GM12873 (cell line): ENCODE measurements at regions not wholly inside any gene's neighbourhood (a gene's known extent, or its start where the extent isn't known, plus 50 kb on each side); places are given as distances from the start of the nearest gene placed in this dataset.

Experiments
- CTCF ChIP-seq: IDR thresholded peaks from 2 replicates; pipeline ENCODE4 v1.5.1; 2012; ENCODE audit warnings: low read depth, mild to moderate bottlenecking, moderate library complexity, low read length, control low read depth; ENCODE audit not compliant: insufficient read depth; ENCODE audit errors: missing control alignments

DNA sequence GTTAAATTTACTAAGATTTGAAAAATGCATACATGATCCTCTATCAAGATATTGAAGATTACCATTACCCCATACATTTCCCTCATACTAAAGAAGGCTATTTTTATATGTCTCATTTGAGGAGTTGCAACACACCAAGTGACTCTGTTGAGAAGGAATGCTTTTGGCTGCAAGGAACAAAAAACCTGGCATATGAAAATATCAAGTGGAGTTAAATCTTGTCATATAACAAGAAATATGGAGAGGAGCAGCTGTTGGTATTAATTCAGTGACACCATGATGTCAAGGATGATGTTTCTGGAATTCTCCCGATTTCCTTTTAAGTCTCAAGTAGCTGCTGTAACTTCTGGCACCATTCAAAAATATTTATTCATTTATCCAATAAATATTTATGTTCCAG, 193.8 kb downstream of the CSNK1G3 start:
- TF ChIP-seq CTCF: no peak

- no peak for TF ChIP-seq CTCF
These were observed 189.7 kb downstream of the CSNK1G3 start for GRCh38 chr5:123701511-123702200.

DNA sequence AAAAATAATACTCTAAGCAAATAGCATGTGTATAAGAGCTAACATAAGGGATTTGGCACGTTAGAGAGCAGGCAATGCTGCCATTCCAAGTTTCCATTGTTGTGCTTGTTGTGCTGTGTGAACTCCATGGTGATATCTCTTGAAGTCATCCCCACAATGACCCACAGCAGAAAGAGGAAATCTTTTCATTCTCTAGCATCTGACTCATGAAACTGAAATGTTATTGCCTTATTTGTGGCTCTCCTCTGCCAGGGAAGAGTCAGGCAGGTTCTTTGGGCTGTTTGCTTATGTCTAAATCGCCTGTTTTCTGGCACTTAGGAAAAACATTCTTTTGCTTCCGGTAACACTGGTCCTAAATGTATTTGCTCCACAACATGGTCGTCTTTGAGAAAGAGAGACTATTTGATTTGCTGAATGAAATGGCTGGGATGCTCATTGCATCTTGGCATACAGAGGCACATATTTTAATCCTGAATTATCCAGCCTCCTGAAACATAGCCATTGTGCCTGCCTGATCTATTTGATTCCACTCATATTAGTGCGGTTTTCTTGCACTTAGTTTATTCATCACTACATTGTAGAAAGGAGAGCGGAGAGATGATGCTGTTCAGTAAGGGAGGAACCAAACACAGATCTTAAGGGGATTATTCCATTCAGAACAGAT, 188.8 kb downstream of the CSNK1G3 start:
- TF ChIP-seq CTCF: no peak

- no peak for TF ChIP-seq CTCF
These were observed 187.6 kb downstream of the CSNK1G3 start for GRCh38 chr5:123699571-123699970.

GRCh38 chr5:123696921-123697341, 185.0 kb downstream of the CSNK1G3 start:
- no peak for TF ChIP-seq CTCF

DNA sequence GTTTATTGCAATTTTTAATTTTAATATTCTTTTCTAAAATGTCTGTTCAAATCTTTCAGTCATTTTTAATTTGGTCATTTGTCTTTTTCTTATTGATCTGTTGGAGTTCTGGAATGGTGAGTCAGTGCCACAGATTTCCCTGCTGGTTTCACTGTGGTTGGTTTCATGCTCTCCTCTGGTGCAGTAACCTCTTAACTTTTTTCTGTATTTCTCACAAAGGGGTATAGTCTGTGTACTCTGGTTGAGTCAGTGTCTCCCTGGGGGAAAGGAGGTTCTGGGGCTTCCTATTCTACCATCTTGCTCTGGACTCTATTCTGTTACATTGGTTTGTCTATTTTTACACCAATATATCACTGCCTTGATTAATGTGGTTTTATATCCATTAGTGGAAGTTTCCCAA, 178.8 kb downstream of the CSNK1G3 start:
- no peak for TF ChIP-seq CTCF

DNA sequence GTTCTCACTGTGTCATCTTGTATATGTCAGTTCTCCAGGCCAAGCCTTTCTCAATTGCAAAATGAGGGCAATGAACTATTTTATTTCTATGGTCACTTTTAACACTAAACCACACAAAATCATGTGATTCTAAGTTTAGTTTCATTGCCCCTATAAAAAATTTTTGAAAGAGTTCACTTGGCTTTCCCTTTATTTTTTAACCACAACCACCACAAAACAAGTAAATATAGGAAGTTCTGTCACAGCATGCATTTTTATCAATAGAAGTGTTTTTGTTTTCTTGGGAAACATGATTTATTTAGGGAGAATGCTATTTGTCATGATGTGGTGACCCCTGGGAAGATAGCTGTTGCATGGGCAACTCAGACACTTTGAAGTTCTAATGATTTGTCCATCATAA, 169.1 kb downstream of the CSNK1G3 start:
- no peak for TF ChIP-seq CTCF
